SJCRH30 (cell line): ENCODE measurements at regions not wholly inside any gene's neighbourhood (a gene's known extent, or its start where the extent isn't known, plus 50 kb on each side); places are given as distances from the start of the nearest gene placed in this dataset.

ENCODE experiments used
- DNase-seq, 2 experiments: peaks; one replicate each; pipeline ENCODE4 v3.0.0-alpha.2; 2015 to 2020
- H3K27ac ChIP-seq: fragments of 250-450 bp; sonication (Bioruptor Pico); 2 replicates; pipeline ENCODE4 v1.5.1; 2020; ENCODE audit warnings: mild to moderate bottlenecking, moderate library complexity
- H3K27me3 ChIP-seq: fragments of 250-450 bp; sonication (Bioruptor Pico); 2 replicates; pipeline ENCODE4 v1.5.1; 2020; ENCODE audit warnings: mild to moderate bottlenecking, moderate library complexity
- H3K36me3 ChIP-seq: fragments of 250-450 bp; sonication (Bioruptor Pico); 2 replicates; pipeline ENCODE4 v1.5.1; 2020; ENCODE audit warnings: mild to moderate bottlenecking, moderate library complexity
- H3K4me1 ChIP-seq: fragments of 250-450 bp; sonication (Bioruptor Pico); 2 replicates; pipeline ENCODE4 v1.5.1; 2020; ENCODE audit warnings: mild to moderate bottlenecking, moderate library complexity
- H3K4me3 ChIP-seq: fragments of 250-450 bp; sonication (Bioruptor Pico); 2 replicates; pipeline ENCODE4 v1.5.1; 2020; ENCODE audit warnings: mild to moderate bottlenecking, moderate library complexity
- H3K9me3 ChIP-seq: fragments of 250-450 bp; sonication (Bioruptor Pico); replicated peaks from 2 replicates; pipeline ENCODE4 v1.5.1; 2020; ENCODE audit warnings: mild to moderate bottlenecking, moderate library complexity

GRCh38 chr3:137926991-137927390, 83.0 kb upstream of the CLDN18 start:
- no peaks in the 10 kb centered on the region for H3K9me3 ChIP-seq

GRCh38 chr3:137930976-137931375, 79.0 kb upstream of the CLDN18 start:
- DNase-seq: no peak

More at GRCh38 chr3:137926991-137927390, 83.0 kb upstream of the CLDN18 start:
- no peak for DNase-seq
- no peak overlapping the region for H3K27ac ChIP-seq
- no peaks in the 10 kb centered on the region for H3K27me3 ChIP-seq
- H3K4me3 ChIP-seq: no peak overlapping the region
- no peaks in the 10 kb centered on the region for H3K4me1 ChIP-seq
- H3K36me3 ChIP-seq: no peaks in the 10 kb centered on the region

GRCh38 chr3:137938876-137939275, 71.1 kb upstream of the CLDN18 start:
- H3K9me3 ChIP-seq: no peaks in the 10 kb centered on the region

More at GRCh38 chr3:137930976-137931375, 79.0 kb upstream of the CLDN18 start:
- Histone ChIP-seq H3K9me3 (no peaks in the 10 kb centered on the region), H3K36me3 (no peaks in the 10 kb centered on the region), H3K27ac (no peak overlapping the region), H3K27me3 (no peaks in the 10 kb centered on the region), H3K4me3 (no peak overlapping the region), H3K4me1 (no peaks in the 10 kb centered on the region)

GRCh38 chr3:137944593-137944992, 65.4 kb upstream of the CLDN18 start:
- no peak overlapping the region for H3K4me3 ChIP-seq
- H3K36me3 ChIP-seq: no peaks in the 10 kb centered on the region
- 0 out of 2 replicates have a peak, but pooled peaks cover 7% of the 10 kb centered on the region for H3K27me3 ChIP-seq
- H3K4me1 ChIP-seq: no peaks in the 10 kb centered on the region
- no peak for DNase-seq
- no peak overlapping the region for H3K27ac ChIP-seq
- no peaks in the 10 kb centered on the region for H3K9me3 ChIP-seq

More at GRCh38 chr3:137938876-137939275, 71.1 kb upstream of the CLDN18 start:
- H3K27ac ChIP-seq: no peak overlapping the region
- no peaks in the 10 kb centered on the region for H3K4me1 ChIP-seq
- no peak overlapping the region for H3K4me3 ChIP-seq
- DNase-seq: no peak
- no peaks in the 10 kb centered on the region for H3K36me3 ChIP-seq
- no peaks in the 10 kb centered on the region for H3K27me3 ChIP-seq

GRCh38 chr3:137946356-137946973, 63.5 kb upstream of the CLDN18 start:
- no peaks in the 10 kb centered on the region for H3K9me3 ChIP-seq
- H3K4me1 ChIP-seq: no peaks in the 10 kb centered on the region
- no peak overlapping the region for H3K4me3 ChIP-seq
- H3K27ac ChIP-seq: no peak overlapping the region
- DNase-seq: peak; percentile 56 to 86
- H3K36me3 ChIP-seq: no peaks in the 10 kb centered on the region
- 0 out of 2 replicates have a peak, but pooled peaks cover 7% of the 10 kb centered on the region for H3K27me3 ChIP-seq

- no peak overlapping the region for H3K4me3 ChIP-seq
- no peaks in the 10 kb centered on the region for H3K4me1 ChIP-seq
- peak in 1 of 2 experiments; percentile 13 for DNase-seq
- no peaks in the 10 kb centered on the region for H3K36me3 ChIP-seq
- 0 out of 2 replicates have a peak, but pooled peaks cover 7% of the 10 kb centered on the region for H3K27me3 ChIP-seq
- no peak overlapping the region for H3K27ac ChIP-seq
- H3K9me3 ChIP-seq: no peaks in the 10 kb centered on the region
Measured at GRCh38 chr3:137947117-137947516, 62.8 kb upstream of the CLDN18 start.

- Histone ChIP-seq H3K9me3 (no peaks in the 10 kb centered on the region), H3K4me3 (no peak overlapping the region), H3K27me3 (0 out of 2 replicates have a peak, but pooled peaks cover 7% of the 10 kb centered on the region), H3K36me3 (no peaks in the 10 kb centered on the region), H3K27ac (no peak overlapping the region), H3K4me1 (no peaks in the 10 kb centered on the region)
- no peak for DNase-seq
Measured at GRCh38 chr3:137948400-137949072, 61.4 kb upstream of the CLDN18 start.

GRCh38 chr3:137958636-137959035, 51.3 kb upstream of the CLDN18 start:
- no peak overlapping the region for H3K4me3 ChIP-seq
- H3K36me3 ChIP-seq: no peaks in the 10 kb centered on the region
- H3K27me3 ChIP-seq: 0 out of 2 replicates have a peak, but pooled peaks cover 2% of the 10 kb centered on the region
- H3K4me1 ChIP-seq: no peaks in the 10 kb centered on the region
- DNase-seq: no peak
- H3K27ac ChIP-seq: no peak overlapping the region
- no peaks in the 10 kb centered on the region for H3K9me3 ChIP-seq
